Loucy (cell line): ENCODE measurements at regions not wholly inside any gene's neighbourhood (a gene's known extent, or its start where the extent isn't known, plus 50 kb on each side); places are given as distances from the start of the nearest gene placed in this dataset.

ENCODE experiments used
- CTCF ChIP-seq: fragments of 200-600 bp; sonication (generic); conservative IDR thresholded peaks from 2 replicates; pipeline ENCODE4 v1.5.1; 2014; ENCODE audit warnings: mild to moderate bottlenecking, antibody characterized with exemption, low read length
- EZH2phosphoT487 ChIP-seq: fragments of 200-600 bp; IDR thresholded peaks from 2 replicates; pipeline ENCODE4 v1.6.1; 2018; ENCODE audit warnings: antibody characterized with exemption, mild to moderate bottlenecking, moderate library complexity, borderline replicate concordance

- no peak for TF ChIP-seq CTCF
- TF ChIP-seq EZH2phosphoT487 = no peak
These were observed 77.1 kb downstream of the YIPF5 start for GRCh38 chr5:144093400-144093799.
